GM04504 (cell line): ENCODE measurements at regions not wholly inside any gene's neighbourhood (a gene's known extent, or its start where the extent isn't known, plus 50 kb on each side); places are given as distances from the start of the nearest gene placed in this dataset.
A peak's percentile ranks its signal among the peaks of the same experiment; 100 is the strongest.

Experiments
- DNase-seq: peaks from one replicate; pipeline ENCODE4 v3.0.0-alpha.2; 2012; ENCODE audit warnings: low read depth

DNA sequence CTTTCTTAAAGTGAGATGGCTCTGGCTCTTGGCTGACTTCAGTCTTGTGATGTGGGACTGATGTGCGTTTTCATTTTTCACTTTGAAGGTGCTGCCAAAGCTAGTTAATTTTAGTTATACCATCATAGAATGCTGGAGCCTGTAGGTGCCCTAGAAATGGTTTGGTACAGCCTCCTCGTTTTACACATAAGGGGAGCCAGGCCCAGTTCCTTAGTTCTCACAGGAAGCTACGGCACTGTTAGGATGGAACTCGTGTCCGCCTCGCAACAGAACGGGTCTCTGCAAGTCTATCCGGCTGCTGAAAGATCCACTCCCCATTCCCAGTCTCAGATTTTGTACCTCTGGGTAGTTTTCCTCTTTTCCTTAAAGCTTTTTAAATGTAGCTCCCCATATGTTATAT, 173.2 kb upstream of the PRPS1L1 start:
- no peak for DNase-seq

- no peak for DNase-seq
Measured at GRCh38 chr7:18201350-18201749, 173.7 kb upstream of the PRPS1L1 start.

DNA sequence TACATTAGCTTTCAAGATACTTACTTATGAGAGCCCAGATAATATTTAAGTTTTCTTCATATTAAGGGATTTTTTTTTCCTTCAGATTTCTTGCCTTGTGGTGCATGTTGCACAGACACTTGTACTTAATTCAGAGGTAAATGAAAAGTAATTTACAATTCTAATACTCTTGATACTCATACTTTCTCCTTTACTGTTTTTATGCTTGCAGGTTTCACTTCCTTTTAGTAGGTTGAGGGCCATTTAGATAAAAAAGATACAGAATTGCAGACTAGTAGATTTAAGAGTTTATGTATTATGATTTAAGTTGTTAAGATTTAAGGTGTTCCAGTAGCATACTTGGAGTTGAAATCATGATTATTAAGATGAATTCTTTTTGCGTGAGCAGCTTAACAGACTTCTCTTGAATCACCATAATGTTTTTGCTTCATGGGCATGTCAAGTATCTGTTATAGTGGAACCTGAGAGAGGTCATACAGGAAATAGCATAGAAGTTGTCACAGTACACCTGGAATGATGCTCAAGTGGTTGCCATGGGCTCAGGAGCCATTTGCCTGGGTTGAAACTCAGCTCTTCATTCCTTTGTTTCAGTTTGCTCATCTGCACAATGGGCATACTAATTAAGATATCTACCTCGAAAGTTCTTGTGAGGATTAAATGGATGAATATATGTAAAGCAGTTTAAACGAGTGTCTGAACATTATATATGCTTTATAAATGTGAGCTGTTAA, 174.8 kb upstream of the PRPS1L1 start:
- no peak for DNase-seq

DNA sequence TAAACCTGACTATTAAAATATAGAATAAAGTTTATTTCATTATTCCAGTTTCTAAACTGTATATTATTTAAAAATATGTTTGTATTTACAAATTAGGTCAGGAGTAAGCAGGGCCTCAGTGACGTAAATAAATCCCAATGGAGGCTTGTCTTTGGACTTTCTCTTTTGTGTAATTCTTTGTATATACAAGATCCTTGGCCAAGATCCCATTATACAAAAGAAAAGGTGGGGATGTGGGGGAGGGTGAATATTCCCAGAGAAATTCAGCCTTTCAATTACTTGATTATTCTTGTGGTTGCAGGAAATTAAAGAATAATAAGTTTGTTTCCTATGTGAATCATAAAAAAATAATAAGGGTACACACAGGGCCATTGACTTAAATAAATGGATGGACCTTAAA, 178.7 kb upstream of the PRPS1L1 start:
- DNase-seq = no peak

GRCh38 chr7:18208921-18209320, 181.3 kb upstream of the PRPS1L1 start:
- DNase-seq = no peak

DNA sequence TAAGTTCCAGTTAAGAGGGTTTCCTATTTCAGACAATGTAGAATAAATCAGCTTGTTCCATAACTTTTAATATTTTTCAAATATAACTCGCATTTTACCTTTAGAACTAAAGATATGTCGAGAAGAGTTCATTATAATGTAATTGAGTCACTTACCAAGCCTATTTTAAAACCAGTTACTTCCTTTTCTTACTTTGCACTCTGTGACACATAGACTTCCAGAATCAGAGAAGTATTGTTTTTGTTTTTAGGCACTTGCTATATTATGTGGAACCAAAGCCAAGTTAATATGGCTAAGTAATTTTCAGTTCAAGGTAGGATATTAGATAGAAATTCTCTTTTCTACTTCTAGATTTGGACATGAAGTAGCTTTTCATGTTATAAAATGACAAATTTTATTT, 182.7 kb upstream of the PRPS1L1 start:
- no peak for DNase-seq

DNA sequence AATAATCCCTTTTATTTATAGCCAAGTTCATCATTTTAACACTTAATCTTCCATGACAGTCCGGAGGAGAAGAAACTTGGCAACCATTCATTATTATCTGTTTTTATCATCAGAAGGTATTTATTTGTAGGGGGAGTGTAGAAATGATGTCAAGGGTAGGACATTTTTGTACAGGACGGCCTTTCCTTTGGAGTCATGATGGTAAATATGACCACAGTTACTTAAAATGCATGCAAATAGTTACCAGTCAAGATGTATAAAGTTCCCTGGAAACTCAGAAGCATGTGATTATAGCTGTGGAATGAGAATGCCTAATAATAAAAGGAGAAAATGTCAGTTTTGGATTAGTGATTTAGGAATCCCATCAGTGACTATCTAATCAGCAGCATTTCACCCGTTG, 183.1 kb upstream of the PRPS1L1 start:
- no peak for DNase-seq

DNA sequence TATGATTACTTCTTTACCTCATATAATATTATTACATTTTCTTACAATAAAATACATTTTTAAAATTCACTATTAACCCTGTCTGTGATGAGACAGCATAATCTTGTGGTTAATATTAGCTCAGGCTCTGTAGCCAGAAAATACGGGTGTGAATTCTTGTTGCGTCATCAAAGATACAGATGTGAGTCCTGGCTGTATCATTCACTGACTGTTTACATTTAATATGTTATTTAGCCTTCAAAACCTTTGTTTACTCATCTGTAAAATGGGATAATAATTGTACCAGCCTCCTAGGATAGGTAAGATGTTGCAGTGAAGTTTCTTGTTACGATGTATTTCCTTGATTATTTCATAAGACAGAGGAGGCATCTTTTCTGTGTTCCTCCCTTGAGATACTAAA, 184.7 kb upstream of the PRPS1L1 start:
- no peak for DNase-seq

- peak; percentile 20 for DNase-seq
Measured at GRCh38 chr7:18212758-18213157, 185.1 kb upstream of the PRPS1L1 start.

GRCh38 chr7:18213652-18214051, 186.0 kb upstream of the PRPS1L1 start:
- DNase-seq = no peak

GRCh38 chr7:18216270-18216669, 188.6 kb upstream of the PRPS1L1 start:
- no peak for DNase-seq

DNA sequence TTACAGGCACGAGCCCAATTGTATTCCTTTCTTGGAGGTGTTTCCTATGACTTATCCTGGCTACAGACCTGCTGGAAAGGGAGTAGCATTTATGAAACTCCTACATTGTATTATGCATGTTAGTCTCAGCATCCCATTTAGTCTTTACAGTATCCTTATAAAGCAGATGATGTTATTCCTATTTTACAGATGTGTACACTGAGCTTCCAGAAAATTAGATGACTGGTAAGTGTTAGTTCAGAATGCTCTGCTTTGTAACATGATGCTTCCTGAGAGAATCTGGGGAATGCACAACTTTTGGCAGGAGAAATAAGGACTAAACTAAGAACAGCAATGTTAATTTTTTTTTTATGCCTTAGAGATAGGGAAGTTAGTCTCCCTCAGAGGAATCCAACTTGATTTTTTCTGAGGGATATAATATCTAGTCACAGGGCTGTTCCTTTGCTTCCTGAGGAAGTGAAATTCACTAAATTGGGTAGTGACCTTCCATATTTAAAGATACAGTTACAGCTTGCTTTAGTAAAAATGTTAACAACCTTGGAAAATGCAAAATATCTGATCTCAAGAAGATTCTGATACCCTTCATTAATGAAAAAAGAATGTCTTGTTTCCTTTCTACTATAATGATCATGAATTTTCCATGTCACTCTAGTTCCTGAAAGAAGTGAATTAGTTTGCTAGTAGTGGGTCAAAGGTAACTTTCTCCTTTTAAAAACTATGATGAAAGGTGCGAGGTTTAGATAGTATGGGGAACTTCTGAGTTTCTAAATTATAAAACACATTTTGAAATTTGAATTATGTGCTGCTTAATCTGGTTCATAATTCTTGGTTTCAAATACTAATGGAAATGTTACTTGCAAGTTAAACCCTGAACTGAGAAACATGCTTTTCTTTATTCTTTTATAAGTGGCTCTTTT, 194.0 kb upstream of the PRPS1L1 start:
- DNase-seq = peak; percentile 1

GRCh38 chr7:18222636-18223035, 195.0 kb upstream of the PRPS1L1 start:
- no peak for DNase-seq

- DNase-seq = no peak
Measured at GRCh38 chr7:18224138-18224537, 196.5 kb upstream of the PRPS1L1 start.

GRCh38 chr7:18225067-18225466, 197.4 kb upstream of the PRPS1L1 start:
- no peak for DNase-seq

DNA sequence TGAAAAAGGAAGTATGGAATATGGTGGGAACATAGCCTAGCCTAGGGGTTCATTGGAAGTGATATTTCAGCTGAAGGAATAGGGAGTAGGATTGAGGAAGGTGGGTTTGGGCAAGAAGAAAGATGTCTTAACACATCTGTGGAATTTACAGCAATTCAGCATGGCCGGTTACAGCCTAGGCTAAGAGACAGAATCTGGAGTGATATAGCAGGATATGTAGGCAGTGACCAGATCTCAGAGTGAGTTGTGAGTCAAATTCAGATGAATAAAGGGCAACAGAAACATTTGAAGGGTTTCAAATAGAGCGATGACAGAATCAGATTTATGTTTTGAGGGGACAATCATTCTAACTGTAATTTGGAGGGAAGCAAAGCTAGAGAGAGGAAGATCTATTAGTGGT, 199.0 kb upstream of the PRPS1L1 start:
- no peak for DNase-seq

DNA sequence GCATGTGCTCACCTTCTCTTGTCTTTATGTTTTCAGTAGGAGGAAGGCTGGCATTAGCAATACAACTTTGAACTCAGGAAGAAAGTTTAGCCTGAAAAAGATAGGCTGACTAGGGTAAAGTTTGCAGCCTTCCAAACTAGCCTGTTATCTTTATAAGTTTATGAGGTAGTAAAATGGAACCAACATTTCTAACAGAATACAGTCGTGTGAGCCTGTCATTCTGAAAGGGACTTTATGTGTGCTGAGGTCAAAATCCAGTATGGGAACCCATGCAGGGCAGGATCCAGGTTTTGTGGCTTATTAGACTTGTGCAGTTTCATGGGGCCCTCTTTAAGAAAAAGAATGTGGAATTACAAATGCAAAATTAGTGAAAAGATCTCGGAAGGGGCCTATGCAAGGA, 201.0 kb upstream of the PRPS1L1 start:
- no peak for DNase-seq

- DNase-seq = no peak
Measured at GRCh38 chr7:18230271-18230670, 202.6 kb upstream of the PRPS1L1 start.

- DNase-seq = no peak
Measured at GRCh38 chr7:18231854-18232253, 204.2 kb upstream of the PRPS1L1 start.

GRCh38 chr7:18234519-18234918, 206.9 kb upstream of the PRPS1L1 start:
- no peak for DNase-seq

DNA sequence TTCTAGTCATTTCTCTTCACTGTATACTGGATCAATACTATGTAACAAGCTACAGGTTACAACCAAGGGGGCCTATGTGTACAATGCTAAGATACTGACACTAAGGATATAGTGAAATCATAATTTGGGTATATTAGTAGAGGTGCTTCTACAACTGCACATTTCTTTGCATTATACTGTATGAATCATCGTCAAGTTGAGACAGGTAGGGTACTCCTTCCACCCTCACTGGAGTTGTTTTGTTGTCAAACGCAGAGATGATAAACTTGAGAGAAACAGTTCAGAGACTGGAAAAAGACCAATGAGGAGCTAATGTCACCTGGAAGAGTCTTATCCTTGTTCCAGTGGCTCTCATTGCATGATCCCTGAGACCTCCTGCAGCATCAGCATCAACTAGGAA, 208.2 kb upstream of the PRPS1L1 start:
- no peak for DNase-seq

DNA sequence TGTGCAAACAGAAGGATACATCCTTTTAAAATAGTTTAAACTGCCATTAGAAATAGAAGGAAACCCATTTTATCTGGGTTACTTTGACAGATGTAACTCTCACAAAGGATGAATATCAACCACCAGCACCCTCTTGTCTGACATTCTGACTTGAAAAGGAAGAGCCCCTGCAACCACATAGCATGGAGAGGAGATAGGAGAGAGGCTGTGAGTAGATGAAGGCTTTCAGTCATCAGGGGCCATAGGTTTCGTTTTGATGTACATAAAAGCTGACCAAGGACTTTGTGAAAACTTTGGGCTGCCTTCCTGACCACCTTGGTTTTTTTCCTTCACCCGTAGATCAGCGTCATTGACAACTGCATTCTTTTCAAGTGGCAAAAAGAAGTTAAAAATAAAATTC, 211.6 kb upstream of the PRPS1L1 start:
- DNase-seq = no peak

DNA sequence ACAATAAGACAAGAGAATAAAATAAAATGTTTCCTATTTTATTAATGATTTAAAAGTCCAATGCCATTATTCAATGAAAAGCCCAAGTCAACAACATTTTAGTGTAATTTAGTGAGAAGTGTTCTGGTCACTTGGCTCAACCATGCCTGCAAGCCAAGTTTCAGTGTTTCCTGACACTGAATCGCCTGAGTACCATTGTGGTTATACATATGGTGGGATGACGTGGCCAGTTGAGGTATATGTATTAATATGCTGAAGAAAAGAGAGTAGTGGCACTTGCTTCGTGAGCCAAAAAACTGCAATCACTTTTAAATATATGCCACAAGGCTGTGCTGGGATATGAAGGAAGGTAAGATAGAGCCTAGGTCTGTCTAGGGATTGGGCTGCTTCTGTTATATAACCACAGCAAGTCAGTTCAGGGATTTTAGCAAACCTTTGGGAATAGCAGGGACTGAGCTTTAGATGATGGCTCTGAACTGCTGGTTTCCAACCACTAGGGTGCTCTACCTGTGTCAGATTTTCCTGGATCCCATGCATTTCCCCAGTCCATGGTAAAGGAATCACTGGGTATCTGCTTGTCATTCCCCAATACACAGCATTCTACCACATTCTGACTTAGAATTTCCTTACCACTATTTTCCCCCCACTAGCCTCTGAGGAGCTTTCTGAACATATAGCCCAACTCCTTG, 214.0 kb upstream of the PRPS1L1 start:
- DNase-seq = no peak
